ENCODE measurements at regions not wholly inside any gene's neighbourhood (a gene's known extent, or its start where the extent isn't known, plus 50 kb on each side); places are given as distances from the start of the nearest gene placed in this dataset.

DNA sequence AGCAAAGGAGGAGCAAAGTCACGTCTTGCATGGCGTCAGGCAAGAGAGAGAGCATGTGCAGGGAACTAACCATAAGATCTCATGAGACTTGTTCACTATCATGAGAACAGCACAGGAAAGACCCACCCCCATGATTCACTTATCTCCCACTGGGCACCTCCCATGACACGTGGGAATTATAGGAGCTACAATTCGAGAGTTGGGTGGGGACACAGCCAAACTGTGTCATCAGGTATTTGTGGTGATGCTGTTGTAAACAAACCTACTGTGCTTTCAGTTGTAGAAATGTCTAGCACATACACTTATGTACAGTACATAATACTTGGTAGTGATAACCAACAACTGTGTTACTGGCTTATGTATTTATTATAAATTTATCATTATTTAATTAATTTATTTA lies 128.3 kb downstream of the UTRN start:
- TF ChIP-seq, protein P1, sequence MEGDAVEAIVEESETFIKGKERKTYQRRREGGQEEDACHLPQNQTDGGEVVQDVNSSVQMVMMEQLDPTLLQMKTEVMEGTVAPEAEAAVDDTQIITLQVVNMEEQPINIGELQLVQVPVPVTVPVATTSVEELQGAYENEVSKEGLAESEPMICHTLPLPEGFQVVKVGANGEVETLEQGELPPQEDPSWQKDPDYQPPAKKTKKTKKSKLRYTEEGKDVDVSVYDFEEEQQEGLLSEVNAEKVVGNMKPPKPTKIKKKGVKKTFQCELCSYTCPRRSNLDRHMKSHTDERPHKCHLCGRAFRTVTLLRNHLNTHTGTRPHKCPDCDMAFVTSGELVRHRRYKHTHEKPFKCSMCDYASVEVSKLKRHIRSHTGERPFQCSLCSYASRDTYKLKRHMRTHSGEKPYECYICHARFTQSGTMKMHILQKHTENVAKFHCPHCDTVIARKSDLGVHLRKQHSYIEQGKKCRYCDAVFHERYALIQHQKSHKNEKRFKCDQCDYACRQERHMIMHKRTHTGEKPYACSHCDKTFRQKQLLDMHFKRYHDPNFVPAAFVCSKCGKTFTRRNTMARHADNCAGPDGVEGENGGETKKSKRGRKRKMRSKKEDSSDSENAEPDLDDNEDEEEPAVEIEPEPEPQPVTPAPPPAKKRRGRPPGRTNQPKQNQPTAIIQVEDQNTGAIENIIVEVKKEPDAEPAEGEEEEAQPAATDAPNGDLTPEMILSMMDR (IDR thresholded peaks at IDR 0.05) = no peak
- TF ChIP-seq POLR2A (IDR thresholded peaks at IDR 0.05) = no peak

All from Peyer's patch (tissue), 4 donors.